Upper lobe of left lung (tissue), 6 donors: ENCODE measurements at regions not wholly inside any gene's neighbourhood (a gene's known extent, or its start where the extent isn't known, plus 50 kb on each side); places are given as distances from the start of the nearest gene placed in this dataset.
A peak's percentile ranks its signal among the peaks of the same experiment; 100 is the strongest.

Experiments
- ATAC-seq, 2 donors: fragments of 200-7000 bp; cut with Tn5 transposase; one replicate each; pipeline ENCODE4 v1.9.1; 2022; ENCODE audit warnings: mild to moderate bottlenecking in 2 of 2, moderate library complexity in 2 of 2; ENCODE audit not compliant: low FRiP score in 2 of 2
- DNase-seq, 2 donors: peaks; one replicate each; pipeline ENCODE4 v3.0.0-alpha.2; 2019 to 2020
- H3K27ac ChIP-seq, 4 donors: fragments of 200-600 bp; sonication (generic); one replicate each; pipeline ENCODE4 v1.5.1; 2016 to 2019
- H3K27me3 ChIP-seq, 4 donors: fragments of 200-600 bp; sonication (generic); one replicate each; pipeline ENCODE4 v1.5.1; 2017 to 2019
- H3K36me3 ChIP-seq, 4 donors: fragments of 200-600 bp; sonication (generic); one replicate each; pipeline ENCODE4 v1.5.1; 2016 to 2019
- H3K4me1 ChIP-seq, 4 donors: fragments of 200-600 bp; sonication (generic); one replicate each; pipeline ENCODE4 v1.5.1; 2018 to 2019
- H3K4me3 ChIP-seq, 4 donors: fragments of 200-600 bp; sonication (generic); one replicate each; pipeline ENCODE4 v1.5.1; 2017 to 2019; ENCODE audit warnings: mild to moderate bottlenecking in 2 of 4, moderate library complexity in 1 of 4
- H3K9me3 ChIP-seq, 4 donors: fragments of 200-600 bp; sonication (generic); one replicate each; pipeline ENCODE4 v1.5.1; 2018 to 2019
- EP300 ChIP-seq, 4 donors: sonication (generic); formaldehyde crosslinking; IDR thresholded peaks; one replicate each; pipeline ENCODE4 v1.5.1; 2017; ENCODE audit warnings: antibody characterized with exemption in 4 of 4, control low read depth in 2 of 4
- POLR2A ChIP-seq, 4 donors: fragments of 450-650 bp; IDR thresholded peaks; one replicate each; pipeline ENCODE4 v1.5.1; 2016 to 2017; ENCODE audit warnings: antibody characterized with exemption in 4 of 4, mild to moderate bottlenecking in 2 of 4
- POLR2AphosphoS5 ChIP-seq, 2 donors: sonication (generic); formaldehyde crosslinking; IDR thresholded peaks; one replicate each; pipeline ENCODE4 v1.5.1; 2017; ENCODE audit warnings: antibody characterized with exemption in 2 of 2
- WGBS, 2 donors: methylation state at CpG; one replicate each; pipeline ENCODE4 v1.1.5; 2017 to 2018; 5-methylcytosine and 5-hydroxymethylcytosine counted together
- TF ChIP-seq, protein P1 (sequence below), 6 experiments: fragments of 450-650 bp in 4 of 6; fragments of 200-600 bp in 2 of 6; sonication (generic) in 2 of 6; IDR thresholded peaks; one replicate each; pipeline ENCODE4 v1.5.1; 2016 to 2019; ENCODE audit warnings: antibody characterized with exemption in 6 of 6
- donor health status: DM: no; HTN: no; CAD: no; lungs with moderate emphysema.
- donor health status: DM: no; HTN: yes; CAD: no; lungs with severe emphysema.

- no peaks in the 10 kb centered on the region for H3K27me3 ChIP-seq
- peaks cover 0 to 10% (median 6%) of the 10 kb centered on the region in 4 donors for H3K9me3 ChIP-seq
- H3K4me3 ChIP-seq, result no peak overlapping the region
- 94 to 98% methylated on average over 7 of the region's 7 CpGs for WGBS, 2 donors
- ATAC-seq (no peak), DNase-seq (no peak)
- no peak for TF ChIP-seq EP300 (IDR thresholded peaks at IDR 0.05)
- no peak for TF ChIP-seq POLR2AphosphoS5 (IDR thresholded peaks at IDR 0.05)
- TF ChIP-seq, protein P1, sequence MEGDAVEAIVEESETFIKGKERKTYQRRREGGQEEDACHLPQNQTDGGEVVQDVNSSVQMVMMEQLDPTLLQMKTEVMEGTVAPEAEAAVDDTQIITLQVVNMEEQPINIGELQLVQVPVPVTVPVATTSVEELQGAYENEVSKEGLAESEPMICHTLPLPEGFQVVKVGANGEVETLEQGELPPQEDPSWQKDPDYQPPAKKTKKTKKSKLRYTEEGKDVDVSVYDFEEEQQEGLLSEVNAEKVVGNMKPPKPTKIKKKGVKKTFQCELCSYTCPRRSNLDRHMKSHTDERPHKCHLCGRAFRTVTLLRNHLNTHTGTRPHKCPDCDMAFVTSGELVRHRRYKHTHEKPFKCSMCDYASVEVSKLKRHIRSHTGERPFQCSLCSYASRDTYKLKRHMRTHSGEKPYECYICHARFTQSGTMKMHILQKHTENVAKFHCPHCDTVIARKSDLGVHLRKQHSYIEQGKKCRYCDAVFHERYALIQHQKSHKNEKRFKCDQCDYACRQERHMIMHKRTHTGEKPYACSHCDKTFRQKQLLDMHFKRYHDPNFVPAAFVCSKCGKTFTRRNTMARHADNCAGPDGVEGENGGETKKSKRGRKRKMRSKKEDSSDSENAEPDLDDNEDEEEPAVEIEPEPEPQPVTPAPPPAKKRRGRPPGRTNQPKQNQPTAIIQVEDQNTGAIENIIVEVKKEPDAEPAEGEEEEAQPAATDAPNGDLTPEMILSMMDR (IDR thresholded peaks at IDR 0.05), result no peak
- no peak for TF ChIP-seq POLR2A (IDR thresholded peaks at IDR 0.05)
- H3K4me1 ChIP-seq, result peaks cover 18 to 22% (median 19%) of the 10 kb centered on the region in 4 donors
- H3K27ac ChIP-seq, result peak overlapping the region in 3 of 4 donors; percentile 51 to 78 (median 76)
- H3K36me3 ChIP-seq, result no peaks in the 10 kb centered on the region
Measured at GRCh38 chr2:43019536-43020183, 206.7 kb downstream of the ZFP36L2 start.

DNA sequence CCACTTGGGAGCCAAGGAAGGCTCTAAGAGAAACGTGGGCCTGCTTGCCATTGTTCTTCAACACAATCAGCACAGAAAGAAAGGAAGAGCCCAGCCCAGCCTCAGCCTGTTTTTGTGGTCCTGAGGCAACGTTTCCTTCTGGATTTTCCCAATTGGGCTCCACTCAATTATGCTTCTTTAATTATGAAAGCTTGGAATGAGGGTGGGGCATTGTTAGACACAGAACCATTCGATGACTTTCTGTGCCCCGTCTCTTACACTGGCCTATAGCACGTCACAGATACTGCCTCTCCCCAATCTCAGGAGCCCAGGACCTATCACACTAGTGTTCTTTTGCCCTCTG is 207.4 kb downstream of the ZFP36L2 start:
- Histone ChIP-seq H3K9me3 (peaks cover 0 to 10% (median 6%) of the 10 kb centered on the region in 4 donors), H3K36me3 (no peaks in the 10 kb centered on the region), H3K27ac (peak overlapping the region; percentile 10 to 79 (median 77)), H3K27me3 (no peaks in the 10 kb centered on the region), H3K4me3 (no peak overlapping the region), H3K4me1 (peaks cover 14 to 25% (median 21%) of the 10 kb centered on the region in 4 donors)
- no peak for DNase-seq
- no peak for TF ChIP-seq POLR2A (IDR thresholded peaks at IDR 0.05)
- TF ChIP-seq, protein P1 (IDR thresholded peaks at IDR 0.05), result no peak
- no peak for TF ChIP-seq EP300 (IDR thresholded peaks at IDR 0.05)
- no peak for TF ChIP-seq POLR2AphosphoS5 (IDR thresholded peaks at IDR 0.05)
- no peak for ATAC-seq
- WGBS, 2 donors, result 56 to 57% methylated on average over 5 of the region's 5 CpGs

GRCh38 chr2:43018179-43019024 is 208.0 kb downstream of the ZFP36L2 start:
- Histone ChIP-seq H3K36me3 (no peaks in the 10 kb centered on the region), H3K4me3 (no peak overlapping the region), H3K4me1 (peaks cover 14 to 28% (median 24%) of the 10 kb centered on the region in 4 donors), H3K27ac (peak overlapping the region; percentile 10 to 79 (median 77)), H3K27me3 (no peaks in the 10 kb centered on the region), H3K9me3 (peaks cover 0 to 10% (median 6%) of the 10 kb centered on the region in 4 donors)
- peak; percentile 82 to 86 for TF ChIP-seq POLR2AphosphoS5 (IDR thresholded peaks at IDR 0.05)
- peak in 1 of 4 donors; percentile 52 for TF ChIP-seq POLR2A (IDR thresholded peaks at IDR 0.05)
- TF ChIP-seq, protein P1 (IDR thresholded peaks at IDR 0.05), result no peak
- TF ChIP-seq EP300 (IDR thresholded peaks at IDR 0.05), result peak in 1 of 4 donors; percentile 26
- WGBS, 2 donors, result 42 to 66% methylated on average over 9 to 11 of the region's 11 CpGs
- DNase-seq, result peak in 1 of 2 donors; percentile 94
- ATAC-seq, result peak; percentile 92 to 96

GRCh38 chr2:43013821-43014345 is 212.5 kb downstream of the ZFP36L2 start:
- Histone ChIP-seq H3K27me3 (no peaks in the 10 kb centered on the region), H3K9me3 (no peaks in the 10 kb centered on the region), H3K36me3 (no peaks in the 10 kb centered on the region), H3K4me3 (no peak overlapping the region), H3K4me1 (peaks cover 9 to 28% (median 15%) of the 10 kb centered on the region in 4 donors), H3K27ac (peak overlapping the region in 2 of 4 donors; percentile 19 to 28)
- 68 to 70% methylated on average over 4 of the region's 4 CpGs for WGBS, 2 donors
- ATAC-seq, result no peak
- DNase-seq, result no peak
- TF ChIP-seq POLR2A (IDR thresholded peaks at IDR 0.05) (no peak), EP300 (IDR thresholded peaks at IDR 0.05) (no peak), POLR2AphosphoS5 (IDR thresholded peaks at IDR 0.05) (no peak)
- TF ChIP-seq, protein P1 (IDR thresholded peaks at IDR 0.05), result no peak
